Esophagus squamous epithelium (tissue), 4 donors: ENCODE measurements at regions not wholly inside any gene's neighbourhood (a gene's known extent, or its start where the extent isn't known, plus 50 kb on each side); places are given as distances from the start of the nearest gene placed in this dataset.

ENCODE experiments used
- CTCF ChIP-seq, 6 experiments: fragments of 450-650 bp in 4 of 6; fragments of 200-600 bp in 2 of 6; sonication (generic) in 2 of 6; IDR thresholded peaks; one replicate each; pipeline ENCODE4 v1.5.1; 2016 to 2019; ENCODE audit warnings: antibody characterized with exemption in 6 of 6, mild to moderate bottlenecking in 4 of 6, moderate library complexity in 4 of 6
- POLR2A ChIP-seq, 4 donors: fragments of 450-650 bp; IDR thresholded peaks; one replicate each; pipeline ENCODE4 v1.6.1; 2017; ENCODE audit warnings: antibody characterized with exemption in 4 of 4, mild to moderate bottlenecking in 4 of 4, moderate library complexity in 3 of 4

DNA sequence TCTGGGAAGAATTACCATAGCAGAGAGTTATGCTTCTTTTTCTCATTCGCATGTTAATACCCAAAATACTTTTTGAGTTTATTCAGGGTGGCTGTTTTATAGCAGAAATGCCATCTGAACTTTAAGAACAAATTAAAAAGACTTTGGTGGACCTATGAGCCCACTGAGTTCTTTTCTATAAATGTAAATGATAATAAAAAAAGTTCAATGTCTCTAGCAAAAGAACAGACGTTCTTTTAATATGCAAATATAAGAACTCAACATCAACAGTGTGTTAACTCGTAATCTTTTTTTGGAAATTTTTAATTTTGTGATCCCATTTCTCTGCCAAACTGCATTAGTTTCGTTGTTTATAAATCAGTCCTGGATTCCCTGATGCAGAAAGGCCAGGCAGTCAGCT lies 1283.0 kb upstream of the NUDT12 start:
- TF ChIP-seq CTCF (IDR thresholded peaks at IDR 0.05) (no peak), POLR2A (IDR thresholded peaks at IDR 0.05) (no peak)
